ENCODE measurements at regions not wholly inside any gene's neighbourhood (a gene's known extent, or its start where the extent isn't known, plus 50 kb on each side); places are given as distances from the start of the nearest gene placed in this dataset.
"Not testable (repeated sequence)": the region's sequence is repeated elsewhere in the genome, so short reads cannot be mapped to it uniquely, and the experiment has no call there.

GRCh38 chr9:29150606-29151005 lies 1577.3 kb upstream of the C9orf72 start:
- TF ChIP-seq CTCF (IDR thresholded peaks at IDR 0.05), result no peak
- no peak overlapping the region for H3K27ac ChIP-seq
- no peaks in the 10 kb centered on the region for H3K27me3 ChIP-seq
- H3K9me3 ChIP-seq, result no peaks in the 10 kb centered on the region
- no peaks in the 10 kb centered on the region for H3K36me3 ChIP-seq
- ATAC-seq (no peak), DNase-seq (no peak)
- H3K4me3 ChIP-seq, result no peak overlapping the region
- no peaks in the 10 kb centered on the region for H3K4me1 ChIP-seq
- intact Hi-C loops (cut with DNase I), result no loop called here

- Histone ChIP-seq H3K4me3 (no peak overlapping the region), H3K4me1 (no peaks in the 10 kb centered on the region), H3K27ac (no peak overlapping the region), H3K36me3 (no peaks in the 10 kb centered on the region), H3K9me3 (no peaks in the 10 kb centered on the region), H3K27me3 (no peaks in the 10 kb centered on the region)
- intact Hi-C loops (cut with DNase I), result no loop called here
- DNase-seq, result no peak
- TF ChIP-seq CTCF (IDR thresholded peaks at IDR 0.05), result no peak
- no peak for ATAC-seq
These were observed 1587.6 kb upstream of the C9orf72 start for GRCh38 chr9:29160763-29161353.

GRCh38 chr9:29174136-29174535 lies 1600.9 kb upstream of the C9orf72 start:
- ATAC-seq (no peak), DNase-seq (no peak)
- Histone ChIP-seq H3K9me3 (no peaks in the 10 kb centered on the region), H3K27ac (no peak overlapping the region), H3K36me3 (no peaks in the 10 kb centered on the region), H3K4me3 (no peak overlapping the region), H3K27me3 (no peaks in the 10 kb centered on the region), H3K4me1 (no peaks in the 10 kb centered on the region)
- no peak for TF ChIP-seq CTCF (IDR thresholded peaks at IDR 0.05)
- intact Hi-C loops (cut with DNase I), result no loop called here

GRCh38 chr9:29176231-29176630 lies 1603.0 kb upstream of the C9orf72 start:
- H3K4me1 ChIP-seq, result no peaks in the 10 kb centered on the region
- H3K9me3 ChIP-seq, result no peaks in the 10 kb centered on the region
- no peak overlapping the region for H3K27ac ChIP-seq
- ATAC-seq (no peak), DNase-seq (no peak)
- intact Hi-C loops (cut with DNase I), result no loop called here
- H3K4me3 ChIP-seq, result no peak overlapping the region
- H3K36me3 ChIP-seq, result no peaks in the 10 kb centered on the region
- no peaks in the 10 kb centered on the region for H3K27me3 ChIP-seq
- no peak for TF ChIP-seq CTCF (IDR thresholded peaks at IDR 0.05)

- Histone ChIP-seq H3K27ac (no peak overlapping the region), H3K36me3 (no peaks in the 10 kb centered on the region), H3K27me3 (no peaks in the 10 kb centered on the region), H3K4me1 (no peaks in the 10 kb centered on the region), H3K9me3 (no peaks in the 10 kb centered on the region), H3K4me3 (no peak overlapping the region)
- ATAC-seq, result no peak
- DNase-seq, result no peak
- intact Hi-C loops (cut with DNase I), result no loop called here
- TF ChIP-seq CTCF (IDR thresholded peaks at IDR 0.05), result no peak
These were observed 1603.5 kb upstream of the C9orf72 start for GRCh38 chr9:29176786-29177185.

- ATAC-seq (no peak), DNase-seq (no peak)
- TF ChIP-seq CTCF (IDR thresholded peaks at IDR 0.05), result no peak
- Histone ChIP-seq H3K4me3 (no peak overlapping the region), H3K27me3 (no peaks in the 10 kb centered on the region), H3K4me1 (no peaks in the 10 kb centered on the region), H3K27ac (no peak overlapping the region), H3K36me3 (no peaks in the 10 kb centered on the region), H3K9me3 (no peaks in the 10 kb centered on the region)
- intact Hi-C loops (cut with DNase I), result no loop called here
These were observed 1610.7 kb upstream of the C9orf72 start for GRCh38 chr9:29183971-29184370.

GRCh38 chr9:29188771-29189170 lies 1615.5 kb upstream of the C9orf72 start:
- not testable (repeated sequence) for ATAC-seq, H3K9me3 ChIP-seq, H3K27me3 ChIP-seq

GRCh38 chr9:29189221-29189620 lies 1615.9 kb upstream of the C9orf72 start:
- H3K36me3 ChIP-seq; H3K9me3 ChIP-seq; H3K4me3 ChIP-seq; H3K27me3 ChIP-seq; intact Hi-C loops (cut with DNase I); H3K4me1 ChIP-seq; DNase-seq; ATAC-seq; H3K27ac ChIP-seq: not testable (repeated sequence)

More at GRCh38 chr9:29188771-29189170, 1615.5 kb upstream of the C9orf72 start:
- DNase-seq; H3K27ac ChIP-seq; H3K4me1 ChIP-seq; intact Hi-C loops (cut with DNase I); H3K4me3 ChIP-seq; H3K36me3 ChIP-seq: not testable (repeated sequence)
